Stimulated activated CD4-positive, alpha-beta T cell treated with anti-CD3 and anti-CD28 coated beads, Interleukin-1b, Interleukin-23, amount 100 ng/mL, for 48 hours (primary cell): ENCODE measurements at regions not wholly inside any gene's neighbourhood (a gene's known extent, or its start where the extent isn't known, plus 50 kb on each side); places are given as distances from the start of the nearest gene placed in this dataset.

Experiments
- DNase-seq: peaks from one replicate; pipeline ENCODE4 v3.0.0-alpha.2; 2020

- no peak for DNase-seq
These were observed 434.8 kb upstream of the CHST9 start for GRCh38 chr18:27619906-27620305.

GRCh38 chr18:27619090-27619772 is 434.1 kb upstream of the CHST9 start:
- DNase-seq: no peak

DNA sequence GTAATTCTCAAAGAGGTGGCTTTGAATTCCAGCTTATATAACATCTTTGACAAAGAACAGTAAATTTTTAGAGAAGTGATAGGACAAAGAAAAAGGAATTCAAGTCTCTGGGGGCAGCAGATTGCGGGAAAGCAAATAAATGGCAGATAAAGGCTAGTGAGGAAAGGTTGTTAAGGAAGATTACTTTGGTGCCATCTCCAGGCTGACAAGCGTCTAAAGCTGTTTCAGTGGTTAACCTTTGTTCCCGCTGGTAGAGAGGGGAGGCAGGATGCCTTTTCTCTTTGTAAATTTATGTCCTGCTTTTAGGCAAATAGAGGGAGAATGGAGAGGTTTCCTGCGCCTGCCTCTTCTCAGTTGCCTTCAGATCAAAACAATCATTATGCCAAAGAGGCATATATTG is 431.2 kb upstream of the CHST9 start:
- DNase-seq: no peak

- no peak for DNase-seq
These were observed 430.1 kb upstream of the CHST9 start for GRCh38 chr18:27614951-27615844.

DNA sequence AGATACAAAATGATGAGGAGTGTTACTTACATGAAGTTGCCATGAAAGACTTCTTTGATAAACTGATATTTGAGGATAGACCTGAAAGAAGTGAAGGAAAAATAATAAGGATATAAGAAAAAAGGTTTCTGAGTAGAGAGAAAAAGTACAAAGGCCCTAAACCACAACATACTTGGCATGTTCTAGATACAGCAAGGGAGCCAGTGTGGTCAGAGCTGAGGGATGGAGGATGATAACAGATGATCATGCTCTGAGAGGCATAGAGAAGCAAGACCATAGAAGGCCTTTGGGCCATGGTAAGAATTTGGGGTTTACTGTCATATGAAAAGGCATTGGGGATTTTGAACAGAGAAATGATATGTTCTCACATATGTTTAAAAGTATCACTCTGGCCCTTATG is 424.1 kb upstream of the CHST9 start:
- DNase-seq: no peak

- DNase-seq: no peak
These were observed 423.6 kb upstream of the CHST9 start for GRCh38 chr18:27608742-27609141.

- DNase-seq: no peak
These were observed 423.1 kb upstream of the CHST9 start for GRCh38 chr18:27608174-27608573.

DNA sequence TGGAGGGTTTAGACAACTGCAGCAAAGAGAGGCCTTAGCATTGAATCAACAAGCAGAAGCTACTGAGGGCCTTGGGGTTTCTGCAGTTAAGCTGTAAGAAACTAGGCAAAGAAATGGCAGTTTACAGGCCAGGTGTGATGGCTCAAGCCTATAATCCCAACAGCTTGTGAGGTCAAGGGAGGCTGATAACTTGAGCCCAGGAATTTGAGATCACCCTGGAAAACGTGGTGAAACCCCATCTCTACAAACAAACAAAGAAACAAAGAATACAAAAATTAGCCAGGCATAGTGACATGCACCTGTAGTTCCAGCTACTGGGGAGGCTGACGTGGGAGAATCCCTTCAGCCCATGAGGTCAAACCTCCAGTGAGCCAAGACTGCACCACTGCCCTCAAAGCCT is 421.6 kb upstream of the CHST9 start:
- DNase-seq: no peak

DNA sequence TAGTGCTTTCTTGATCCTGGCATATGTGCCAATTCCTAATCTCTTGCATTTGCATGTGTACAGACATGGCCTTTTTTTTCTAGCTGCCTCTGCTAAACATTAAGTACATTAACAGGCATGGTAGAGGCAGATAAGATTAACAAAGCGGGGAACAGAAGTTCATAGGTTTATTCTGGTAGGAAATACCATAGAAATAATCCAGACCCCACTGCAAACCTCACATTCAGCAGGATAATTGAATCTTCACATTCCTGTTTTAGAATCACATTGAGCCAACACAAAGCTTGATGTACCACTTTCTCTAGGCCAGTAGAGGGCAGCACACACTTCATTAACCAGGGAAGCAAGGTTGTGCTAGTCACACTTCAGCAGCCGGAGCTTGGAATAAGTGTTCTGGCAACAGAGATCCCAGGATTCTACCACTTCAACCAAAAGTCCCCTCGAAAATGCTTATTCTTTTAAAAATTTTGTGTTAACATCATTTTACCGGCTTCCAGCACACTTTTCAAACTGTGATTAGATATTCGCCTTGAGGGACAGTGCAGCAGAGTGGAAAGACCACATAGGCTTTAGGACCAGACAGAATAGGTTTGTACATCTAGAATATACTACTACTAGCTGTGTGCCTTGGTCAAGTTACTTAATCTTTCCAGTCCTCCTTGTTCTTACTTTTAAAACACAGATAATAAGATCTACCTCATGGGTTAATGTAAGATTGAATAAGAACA is 420.2 kb upstream of the CHST9 start:
- DNase-seq: peak; percentile 5

GRCh38 chr18:27604583-27604982 is 419.5 kb upstream of the CHST9 start:
- no peak for DNase-seq

DNA sequence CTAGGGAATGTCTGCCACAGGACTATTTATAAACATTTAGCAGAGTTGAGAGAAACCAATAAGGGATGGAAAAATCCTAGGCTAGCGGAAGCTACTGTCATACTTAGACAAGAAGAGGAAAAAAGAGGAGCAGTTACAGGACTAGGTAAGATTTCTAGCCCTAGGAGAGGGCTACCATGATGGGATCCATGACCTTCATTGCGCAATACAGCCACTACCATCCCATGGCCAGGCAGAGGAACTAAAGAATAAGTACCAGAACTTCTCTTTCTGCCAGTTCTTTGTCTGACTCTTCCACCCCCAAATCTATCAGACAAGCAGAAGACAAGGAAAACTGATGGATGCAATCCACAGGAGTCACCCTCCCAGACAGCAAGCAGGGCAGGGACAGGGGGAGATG is 417.0 kb upstream of the CHST9 start:
- DNase-seq: no peak

GRCh38 chr18:27600245-27600644 is 415.1 kb upstream of the CHST9 start:
- DNase-seq: no peak

DNA sequence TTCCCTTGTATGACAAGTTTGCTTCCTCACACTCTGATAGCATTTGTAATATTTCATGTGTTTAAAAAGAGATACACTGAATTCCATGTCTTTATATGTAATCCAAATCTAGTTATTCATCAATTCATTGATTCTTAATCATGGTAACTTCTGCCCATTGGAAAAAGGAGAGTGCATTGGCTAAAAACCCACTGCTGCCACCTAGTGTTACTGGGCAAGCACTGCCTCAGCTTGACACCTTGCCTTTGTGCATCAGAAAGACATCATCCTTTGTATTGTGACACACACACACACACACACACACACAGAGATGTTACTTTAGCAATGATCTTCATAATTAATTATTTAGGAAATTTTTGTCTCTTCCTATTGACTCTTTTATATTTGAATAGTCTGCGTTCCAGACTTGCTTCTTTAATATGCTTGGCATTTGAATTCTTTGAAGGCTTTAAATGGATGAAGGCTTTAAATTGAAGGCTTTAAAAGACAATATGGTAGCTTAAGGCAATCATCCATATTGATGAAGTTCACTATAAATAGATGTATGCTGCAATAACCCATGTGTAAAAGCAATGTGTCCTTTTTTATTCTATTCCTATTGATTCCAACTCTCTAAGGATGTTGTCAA is 414.2 kb upstream of the CHST9 start:
- peak; percentile 26 for DNase-seq

- no peak for DNase-seq
These were observed 410.2 kb upstream of the CHST9 start for GRCh38 chr18:27595113-27595838.

DNA sequence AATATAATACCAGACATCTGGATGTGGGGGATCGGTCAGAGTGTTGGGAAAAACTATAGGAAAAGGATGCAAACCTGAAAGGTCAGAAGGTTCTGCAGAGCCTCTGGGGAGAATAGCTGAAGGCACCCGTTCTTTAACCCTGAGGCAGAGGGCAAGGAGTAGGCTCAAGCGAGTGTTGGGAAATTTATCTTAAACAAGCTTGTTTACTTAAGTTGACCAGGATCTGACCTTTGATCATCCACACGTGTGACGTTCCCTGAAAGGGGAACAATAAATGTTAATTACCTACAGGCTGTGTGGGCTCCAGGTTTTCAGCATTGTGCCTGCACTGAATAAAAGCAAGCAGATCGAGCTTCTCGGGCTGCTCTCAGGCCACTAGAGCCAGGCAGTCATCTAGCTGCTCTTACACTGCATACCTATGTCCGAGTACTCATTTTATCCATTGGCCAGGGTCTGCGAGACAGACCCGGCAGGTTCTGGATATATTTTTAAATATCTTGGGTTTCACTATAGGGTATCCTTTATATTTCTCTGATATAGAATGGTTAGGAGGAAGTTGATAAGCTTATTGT is 400.6 kb upstream of the CHST9 start:
- DNase-seq: no peak

- no peak for DNase-seq
These were observed 398.4 kb upstream of the CHST9 start for GRCh38 chr18:27583466-27583865.

GRCh38 chr18:27582760-27583412 is 397.8 kb upstream of the CHST9 start:
- no peak for DNase-seq

DNA sequence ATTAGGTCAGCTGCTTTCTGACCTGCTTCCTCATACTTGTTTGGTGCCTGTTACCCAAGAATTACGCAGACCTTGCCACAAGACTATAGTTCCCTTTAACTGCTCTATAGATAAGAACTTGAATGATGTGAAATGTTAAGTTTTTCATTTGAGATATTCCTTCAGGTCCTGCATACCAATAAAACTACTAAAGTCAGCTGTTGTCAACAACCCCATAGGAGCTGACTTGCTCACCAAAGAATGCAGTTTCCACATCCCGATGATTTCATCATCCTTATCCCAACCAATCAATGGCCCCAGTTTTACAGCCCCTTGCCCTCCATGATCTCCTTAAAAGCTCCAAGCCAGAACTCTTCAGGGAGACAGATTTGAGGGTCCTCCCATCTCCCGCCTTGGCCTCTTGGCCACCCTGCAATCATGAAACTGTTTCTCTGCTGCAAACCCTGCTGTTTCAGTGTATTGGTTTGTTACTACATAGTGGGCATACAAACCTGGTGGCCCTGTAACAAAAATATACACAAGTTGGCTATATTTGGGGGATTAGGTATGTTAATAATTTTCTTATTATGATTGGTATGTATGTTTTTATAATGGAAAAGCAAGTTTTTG is 396.3 kb upstream of the CHST9 start:
- DNase-seq: no peak

DNA sequence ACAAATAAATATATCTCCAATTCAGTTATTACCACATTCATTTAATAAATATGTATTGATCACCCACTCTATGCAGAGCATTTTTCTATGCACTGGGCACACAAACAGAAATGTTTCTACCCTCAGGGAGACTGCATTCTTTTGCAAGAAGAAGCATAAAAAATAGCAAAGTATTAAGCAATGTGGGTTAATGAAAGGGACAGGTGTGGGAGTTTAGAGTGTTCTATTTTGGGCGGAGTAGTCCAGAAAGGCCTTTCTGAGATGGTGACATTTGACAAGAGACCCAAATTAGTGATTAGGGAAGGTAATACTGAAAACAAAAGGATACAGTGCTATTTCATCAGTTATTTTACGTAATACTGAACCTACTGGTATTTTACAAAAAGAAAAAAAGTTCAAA is 394.3 kb upstream of the CHST9 start:
- DNase-seq: no peak

DNA sequence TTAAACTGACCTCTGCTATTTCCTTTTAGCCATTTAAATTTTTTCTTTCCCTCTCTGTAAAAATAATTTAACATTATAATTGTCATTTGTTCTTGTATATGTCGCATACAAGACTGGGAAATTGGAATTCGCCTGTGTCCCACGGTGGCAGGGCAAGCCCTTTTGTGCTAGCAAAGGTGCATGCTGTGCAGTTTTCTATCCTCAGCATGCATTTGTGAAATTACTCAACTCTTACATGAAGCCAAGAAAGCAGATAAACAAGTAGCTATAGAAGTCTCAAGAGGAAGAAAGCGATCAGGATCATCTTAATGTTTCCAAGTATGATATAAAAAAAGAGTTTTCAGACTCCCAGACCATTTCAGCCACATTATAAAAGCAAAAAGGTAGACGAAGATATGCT is 392.6 kb upstream of the CHST9 start:
- no peak for DNase-seq

GRCh38 chr18:27577265-27577664 is 392.2 kb upstream of the CHST9 start:
- no peak for DNase-seq
